SK-N-MC (cell line): ENCODE measurements at regions not wholly inside any gene's neighbourhood (a gene's known extent, or its start where the extent isn't known, plus 50 kb on each side); places are given as distances from the start of the nearest gene placed in this dataset.

Experiments
- EZH2 ChIP-seq: fragments of 200-600 bp; sonication (generic); IDR thresholded peaks from one replicate; pipeline ENCODE4 v1.6.1; 2017; ENCODE audit warnings: antibody characterized with exemption
- POLR2AphosphoS5 ChIP-seq: IDR thresholded peaks from 2 replicates; pipeline ENCODE4 v1.6.1; 2012; ENCODE audit warnings: mild to moderate bottlenecking, low read depth, low read length, borderline replicate concordance

GRCh38 chr15:62359416-62359815 is 194.3 kb upstream of the C2CD4B start:
- TF ChIP-seq EZH2 (no peak), POLR2AphosphoS5 (no peak)
